DMS153 treated with DMSO at 0.1 percent for 48 hours (cell line): ENCODE measurements at regions not wholly inside any gene's neighbourhood (a gene's known extent, or its start where the extent isn't known, plus 50 kb on each side); places are given as distances from the start of the nearest gene placed in this dataset.

Source experiments
- DNase-seq: peaks from one replicate; lab custom pipeline; 2025; ENCODE audit not compliant: unreplicated experiment; lab: John Stamatoyannopoulos, UW

DNA sequence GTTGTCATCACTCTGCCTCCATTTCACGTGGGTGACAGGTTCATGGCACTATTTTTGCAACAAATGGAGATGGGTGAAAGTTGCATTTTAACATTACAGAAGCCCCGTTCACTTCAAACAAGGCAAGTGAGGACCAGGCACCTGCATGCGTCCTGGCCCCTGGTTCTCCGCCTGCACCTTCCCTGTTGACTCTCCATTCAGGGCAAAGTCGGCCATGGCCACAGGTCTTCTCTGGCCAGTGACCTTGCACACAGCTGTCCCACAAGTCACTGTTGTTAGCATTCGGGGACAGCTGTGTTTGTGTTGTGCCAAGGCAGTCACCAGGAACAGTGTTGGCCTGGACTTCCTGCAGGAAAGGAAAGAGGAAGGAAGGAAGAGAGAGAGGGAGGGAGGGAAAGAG is 554.9 kb downstream of the TCERG1L start:
- no peak for DNase-seq

DNA sequence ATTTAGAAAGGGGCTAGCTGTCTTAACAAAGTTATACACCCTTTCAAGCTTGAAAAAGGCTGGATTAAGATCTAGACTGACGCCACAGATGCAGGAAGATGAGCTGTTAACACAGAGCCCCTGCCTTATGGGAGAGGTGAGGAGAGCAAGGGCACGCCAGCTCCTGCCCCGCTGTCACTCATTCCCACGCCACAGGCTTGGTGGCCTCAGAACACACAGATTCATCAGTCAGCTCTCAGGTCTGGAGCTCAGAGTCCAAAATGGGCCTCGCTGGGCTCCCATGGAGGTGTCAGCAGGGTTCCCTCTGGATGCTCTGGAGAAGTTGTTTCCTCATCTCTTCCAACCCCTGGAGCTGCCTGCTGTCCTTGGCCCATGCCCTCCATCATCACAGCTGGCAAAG is 554.2 kb downstream of the TCERG1L start:
- DNase-seq = no peak

DNA sequence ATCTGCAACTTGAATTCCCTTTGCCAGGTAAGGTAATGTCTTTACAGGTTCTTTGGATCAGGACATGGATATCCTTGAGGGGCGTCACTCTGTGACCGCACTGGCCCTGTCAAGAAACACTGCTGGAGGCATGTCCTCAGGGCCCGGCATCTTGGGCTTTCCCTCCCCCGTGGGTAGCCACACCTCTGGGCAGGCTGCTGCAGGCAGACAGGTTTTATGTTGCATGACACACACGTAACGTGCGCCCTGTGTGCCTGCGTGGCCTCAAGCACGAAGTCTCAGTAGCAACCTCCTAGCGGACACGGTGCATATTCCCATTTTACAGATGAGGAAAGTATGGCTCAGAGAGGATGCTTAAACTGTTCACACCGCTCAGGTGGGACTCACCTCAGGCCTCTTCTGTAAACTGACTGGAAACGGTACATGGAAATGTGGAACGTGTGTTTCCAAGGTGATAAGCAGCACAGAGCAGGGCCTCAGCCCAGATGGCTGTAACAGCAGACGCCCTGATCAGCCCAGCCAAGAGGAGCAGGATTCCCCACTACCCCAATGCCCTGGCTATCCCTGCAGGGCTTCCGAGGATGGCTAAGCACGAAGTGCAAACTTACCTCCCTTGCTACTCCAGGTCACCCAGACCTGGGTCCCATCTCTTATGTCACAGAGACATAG is 553.6 kb downstream of the TCERG1L start:
- no peak for DNase-seq

DNA sequence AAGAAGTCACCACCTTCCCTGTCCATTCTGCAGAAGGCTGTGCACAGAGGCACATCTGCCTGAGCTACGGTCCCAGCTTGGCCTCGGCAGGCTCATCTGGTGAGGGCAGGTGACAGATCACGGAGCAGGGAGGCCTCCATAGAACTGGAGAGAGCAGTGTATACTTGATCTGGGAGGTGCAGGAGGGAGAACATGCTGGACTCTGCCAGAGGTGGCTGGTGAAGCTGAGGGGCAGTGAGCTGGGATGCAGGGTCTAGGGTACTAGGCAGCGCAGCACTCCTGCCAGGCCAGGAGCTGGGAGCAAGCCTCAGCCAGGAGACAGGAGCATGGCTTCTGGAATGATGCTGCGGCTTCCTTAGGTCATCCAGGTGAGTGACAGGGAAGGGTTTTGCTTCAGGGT is 553.0 kb downstream of the TCERG1L start:
- DNase-seq = no peak

DNA sequence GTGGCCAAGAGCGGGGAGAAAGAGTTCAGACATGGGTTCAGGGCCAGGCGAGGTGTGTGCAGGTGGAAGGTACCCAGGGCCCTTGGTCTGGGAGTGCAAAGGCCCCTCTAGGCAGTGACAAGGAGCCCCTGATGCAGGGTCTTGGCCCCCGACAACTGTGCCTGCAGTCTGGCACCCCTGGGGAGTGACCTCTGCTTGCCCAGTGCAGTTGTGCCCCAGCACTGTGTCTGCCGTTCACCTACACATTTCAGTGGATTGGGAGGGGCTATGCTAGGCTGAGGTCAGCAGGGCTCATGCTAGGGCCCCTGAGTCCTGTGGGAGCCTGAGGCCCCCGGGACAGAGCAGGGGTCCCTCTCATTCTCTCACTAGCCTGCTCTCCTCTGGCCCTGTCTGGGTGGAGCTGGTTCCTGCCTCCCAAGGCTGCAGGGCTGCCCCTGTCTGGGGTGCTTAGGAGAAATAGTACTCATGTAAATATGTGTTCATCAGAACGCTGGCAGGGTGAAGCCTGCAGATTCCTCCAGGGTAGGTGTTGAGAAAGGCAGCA is 550.4 kb downstream of the TCERG1L start:
- DNase-seq = no peak

DNA sequence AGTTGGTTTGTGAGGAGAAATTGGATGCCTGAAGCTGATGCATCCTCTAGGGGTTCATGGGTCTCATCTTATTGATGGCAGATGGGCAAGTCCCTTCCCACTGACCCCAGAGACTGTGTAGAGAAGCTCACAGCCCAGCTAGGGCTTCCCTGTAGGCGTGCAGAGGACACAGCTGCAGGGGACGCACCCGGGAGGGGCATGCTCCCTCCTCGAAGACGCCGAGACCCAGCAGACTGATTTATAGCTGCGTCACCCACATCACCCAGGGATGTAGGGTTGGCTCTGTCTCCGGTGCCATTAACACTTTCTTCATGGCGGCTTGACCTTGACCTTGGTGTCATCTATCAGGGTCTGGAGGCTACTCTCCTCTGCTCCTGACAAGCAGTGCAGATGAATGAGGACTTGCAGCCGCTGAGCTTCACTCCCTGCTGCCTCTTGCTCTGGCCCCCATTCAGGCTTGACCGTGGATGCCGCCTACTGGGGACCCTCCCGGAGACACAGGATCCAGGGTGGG is 549.7 kb downstream of the TCERG1L start:
- no peak for DNase-seq

DNA sequence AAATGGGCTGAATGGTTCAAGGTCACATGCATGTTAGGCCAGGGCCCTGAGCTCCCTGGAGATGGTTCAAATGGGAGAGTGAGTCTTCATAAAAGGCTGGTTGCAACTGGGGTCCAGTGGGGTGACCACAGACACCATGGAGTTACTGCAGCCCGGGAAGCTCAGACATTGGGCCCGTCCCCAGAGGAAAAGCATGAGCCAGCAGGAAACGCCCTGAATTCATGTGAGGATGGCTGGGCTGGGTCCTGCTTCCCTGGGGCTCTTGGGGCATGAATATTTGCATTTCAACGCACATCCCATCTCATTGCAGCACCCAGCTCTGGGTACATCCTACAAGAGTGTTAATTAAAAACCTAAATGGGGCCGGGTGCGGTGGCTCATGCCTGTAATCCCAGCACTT is 549.0 kb downstream of the TCERG1L start:
- DNase-seq = no peak

DNA sequence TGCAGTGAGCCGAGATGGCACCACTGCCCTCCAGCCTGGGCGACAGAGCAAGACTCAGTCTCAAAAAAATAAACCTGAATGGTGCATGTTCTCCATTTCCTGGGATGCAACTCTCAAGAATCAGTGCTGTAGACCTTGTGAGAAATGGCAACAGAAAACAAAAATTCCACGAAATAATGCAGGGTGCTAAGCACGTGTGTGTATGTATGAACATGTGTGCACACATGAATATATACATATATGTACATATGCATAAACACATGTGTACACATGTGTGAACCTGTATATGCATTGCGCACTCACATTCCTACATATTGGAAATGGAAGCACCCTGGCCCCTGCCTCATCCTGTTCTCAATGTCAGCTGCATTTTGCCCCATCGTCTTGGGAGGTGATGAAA is 548.5 kb downstream of the TCERG1L start:
- no peak for DNase-seq

DNA sequence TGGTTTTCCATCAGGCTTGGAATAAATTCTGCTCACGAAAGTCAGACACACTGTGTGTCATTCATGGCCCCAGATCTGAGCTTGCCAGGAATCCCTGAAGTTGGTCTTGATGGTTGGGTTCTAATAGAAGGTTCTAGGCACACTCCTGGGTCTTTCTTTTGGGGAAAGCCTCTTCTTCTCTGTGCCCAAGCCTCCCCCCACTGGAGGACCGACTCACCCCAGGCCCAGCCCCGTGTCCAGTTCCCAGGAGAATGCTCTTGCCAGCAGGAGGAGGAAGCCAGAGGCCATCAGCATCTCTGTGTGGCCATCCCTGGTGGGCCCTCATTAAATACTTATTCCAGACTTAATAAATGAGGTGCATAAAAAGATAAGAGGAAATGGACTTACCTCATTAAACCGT is 548.0 kb downstream of the TCERG1L start:
- no peak for DNase-seq

DNA sequence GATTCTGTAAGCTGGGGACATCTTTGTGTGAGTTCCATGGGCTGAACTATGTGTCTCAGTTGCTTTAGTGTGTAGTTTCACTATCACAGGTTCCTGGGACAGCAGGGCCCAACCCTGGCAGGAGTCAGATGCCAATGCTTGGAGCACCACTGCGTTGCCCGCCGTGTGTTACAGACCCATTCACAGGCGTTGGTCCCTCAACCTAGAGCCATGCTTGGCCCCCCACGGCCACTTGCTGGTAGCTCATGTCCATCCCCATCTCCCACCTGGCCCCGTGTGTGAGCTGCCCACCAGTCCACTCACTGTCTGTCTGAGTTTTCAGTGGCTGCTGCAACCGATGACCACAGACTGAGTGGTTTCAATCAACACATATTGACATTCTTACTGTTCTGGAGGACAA is 546.9 kb downstream of the TCERG1L start:
- no peak for DNase-seq

DNA sequence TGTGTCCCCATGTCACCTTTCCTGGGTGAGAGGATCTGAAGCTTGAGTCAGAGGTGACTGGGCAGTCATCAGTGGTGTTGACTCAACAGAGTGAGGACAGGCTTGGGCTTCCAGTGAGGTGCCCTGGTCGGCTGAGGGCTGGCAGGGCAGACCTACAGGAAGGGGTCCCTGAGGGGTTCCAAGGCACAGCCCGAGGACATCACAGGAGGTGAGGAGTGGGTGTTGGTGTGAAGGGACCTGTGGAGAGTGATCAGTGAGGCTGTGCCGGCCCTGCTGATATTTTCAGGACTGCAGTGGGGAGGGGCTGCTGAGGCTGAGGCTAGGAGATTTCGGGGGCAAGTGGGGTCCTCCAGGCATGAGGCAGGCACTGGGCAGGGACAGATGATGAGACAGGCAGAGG is 545.5 kb downstream of the TCERG1L start:
- no peak for DNase-seq

DNA sequence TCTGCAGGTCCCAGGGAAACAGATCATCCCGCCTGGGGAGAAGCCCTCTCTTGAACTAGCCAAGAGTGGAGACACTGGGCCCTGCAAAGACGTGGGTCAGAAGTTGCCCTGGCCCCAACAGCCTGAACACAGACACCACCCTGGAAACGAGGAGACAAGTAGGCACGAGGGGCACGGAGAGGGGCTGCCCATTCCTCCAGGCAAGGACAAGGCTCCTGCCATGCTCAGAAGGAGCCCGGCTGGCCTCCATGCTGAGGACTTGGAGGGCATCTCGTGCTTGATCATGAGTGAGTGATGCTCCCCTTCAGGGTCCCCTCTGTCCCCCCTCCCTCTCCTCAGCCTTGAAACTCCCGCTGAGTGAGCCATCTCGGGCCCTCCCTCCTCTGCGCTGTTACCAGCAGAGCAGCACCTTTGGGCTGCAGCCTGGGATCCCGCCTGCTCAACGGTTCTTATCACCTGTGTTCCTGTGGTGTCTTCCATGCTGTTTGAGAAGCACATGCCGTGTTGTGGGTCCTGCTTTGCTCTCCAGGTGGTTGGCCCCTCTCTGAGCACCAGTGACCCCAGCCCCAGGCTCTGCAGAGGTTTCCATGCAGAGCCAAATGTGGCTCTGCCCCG is 544.3 kb downstream of the TCERG1L start:
- no peak for DNase-seq

DNA sequence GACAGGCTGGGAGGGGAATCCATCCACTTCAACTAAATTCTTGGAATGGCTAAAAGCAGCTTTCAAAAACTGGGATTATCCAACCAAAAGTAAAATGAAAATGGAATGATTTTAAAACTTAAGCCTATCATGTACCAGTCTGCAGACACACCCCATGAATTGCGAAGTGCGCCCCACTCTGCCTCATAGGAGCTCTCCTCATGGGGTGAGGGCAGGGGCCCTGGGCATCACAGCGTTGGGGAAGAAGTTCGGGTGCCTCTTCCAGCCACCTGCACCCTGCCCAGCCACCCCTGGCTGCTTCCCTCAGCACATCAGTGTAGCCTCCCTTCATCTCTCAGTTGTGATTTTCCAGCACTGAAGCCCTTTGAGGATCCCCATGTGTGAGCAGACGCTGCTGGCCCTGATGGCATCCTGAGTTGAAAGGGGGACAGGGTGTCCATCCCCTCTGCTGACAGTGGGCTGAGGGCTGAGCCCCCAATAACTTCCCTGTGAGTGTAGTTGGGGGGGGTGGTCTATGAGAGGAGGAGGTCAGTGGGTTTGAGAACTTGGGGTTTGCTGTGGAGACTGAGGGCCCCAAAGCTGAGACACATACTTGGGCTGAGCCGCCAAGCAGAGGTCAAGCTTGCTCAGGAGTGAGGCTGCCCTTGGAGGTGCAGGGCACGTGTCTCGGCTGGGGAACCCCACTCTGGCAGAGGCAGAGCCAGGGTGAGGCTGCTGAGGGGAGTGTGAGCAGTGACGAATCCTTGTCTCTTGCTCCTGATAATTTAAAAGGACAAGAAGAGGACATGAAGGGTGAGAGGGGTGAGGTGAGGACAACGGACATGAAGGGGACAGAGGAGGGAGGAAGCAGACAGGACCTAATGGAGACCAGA is 542.1 kb downstream of the TCERG1L start:
- no peak for DNase-seq

DNA sequence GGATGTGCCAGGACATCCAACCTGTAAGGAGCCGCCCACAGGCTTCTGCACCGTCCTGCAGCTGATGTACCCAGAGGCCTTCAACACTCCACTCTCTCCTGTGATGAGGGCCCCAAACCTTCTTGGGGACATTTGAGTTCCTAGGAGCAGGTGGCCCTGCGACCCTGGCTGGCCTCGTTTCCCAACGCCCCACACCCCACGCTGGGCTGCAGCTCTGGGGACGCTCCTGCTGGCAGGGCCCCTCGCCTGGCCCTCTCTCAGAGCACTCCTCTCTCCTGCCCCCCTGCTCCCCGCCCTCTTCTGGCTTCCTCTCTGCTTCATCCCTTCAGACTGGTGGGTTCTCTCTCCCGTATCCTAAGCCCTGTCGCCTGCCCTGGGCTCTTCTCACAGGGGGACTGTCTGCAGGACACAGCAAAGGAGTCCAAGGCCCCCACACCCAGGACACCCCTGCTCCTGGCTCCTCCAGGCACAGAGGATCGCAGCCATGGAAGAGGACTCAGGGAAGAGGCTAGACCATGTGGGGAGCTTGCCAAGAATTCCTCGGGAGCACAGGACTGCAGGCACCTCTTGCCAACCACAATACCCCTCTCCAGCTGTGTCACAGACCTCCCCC is 541.4 kb downstream of the TCERG1L start:
- no peak for DNase-seq

DNA sequence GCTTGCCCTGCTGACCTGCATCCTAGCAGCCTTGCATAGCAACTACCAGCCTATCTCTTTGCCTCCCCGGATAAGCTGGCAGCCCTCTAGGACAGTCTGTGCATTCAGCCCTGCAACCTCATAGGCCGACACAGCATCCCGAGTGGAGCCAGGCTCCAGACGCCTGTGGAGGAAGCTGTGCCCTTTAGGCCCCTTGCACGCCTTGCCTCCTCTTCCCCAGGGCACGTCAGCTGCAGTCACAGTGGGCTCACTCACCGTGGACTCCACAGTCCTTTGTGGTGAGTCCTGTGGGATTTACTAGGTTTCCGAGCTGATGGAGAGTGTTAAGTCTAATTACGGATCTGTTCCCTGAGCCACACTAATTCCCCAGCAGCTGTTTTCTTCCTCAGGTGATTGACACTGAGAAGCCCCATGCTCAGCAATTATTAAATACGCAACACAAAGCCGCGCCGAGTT is 540.0 kb downstream of the TCERG1L start:
- DNase-seq = no peak

DNA sequence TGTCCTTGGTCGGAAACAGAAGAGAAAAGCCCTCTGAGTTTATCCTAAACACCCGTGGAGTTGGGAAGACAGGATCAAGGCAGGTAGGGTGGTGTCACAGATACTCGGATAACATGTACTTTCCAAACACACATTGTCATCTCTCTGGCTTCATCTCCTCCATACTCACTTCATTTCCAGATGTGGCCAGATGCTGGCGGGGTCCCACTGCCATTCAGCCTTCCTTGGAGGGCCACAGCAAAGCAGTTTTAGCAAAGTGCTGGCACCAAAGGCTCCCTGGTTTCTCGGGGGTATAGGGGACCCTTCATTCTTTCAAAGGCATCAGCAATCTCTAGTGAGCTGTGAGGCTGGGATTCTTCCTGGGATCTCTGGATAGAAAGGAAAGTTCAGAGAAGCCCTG is 539.5 kb downstream of the TCERG1L start:
- no peak for DNase-seq

DNA sequence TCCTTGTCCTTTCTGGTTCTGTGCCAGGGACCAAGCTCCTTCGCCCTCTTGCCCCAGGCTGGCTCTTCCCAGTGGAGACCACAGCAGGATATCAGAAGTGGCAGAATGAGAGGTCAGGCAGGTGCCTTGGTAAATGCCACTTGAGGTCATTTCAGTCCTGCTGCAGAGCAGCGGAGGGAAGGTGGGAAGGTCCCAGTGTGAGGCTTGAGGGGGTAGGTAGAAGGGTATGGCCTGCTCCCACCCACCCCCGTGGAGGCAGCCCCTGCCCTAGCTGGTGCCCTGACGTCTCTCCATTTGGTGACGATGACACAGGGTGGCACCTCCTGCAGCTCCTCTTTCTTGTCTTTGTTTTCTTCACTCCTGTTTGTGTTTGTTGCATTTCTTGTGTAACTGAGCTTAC is 538.8 kb downstream of the TCERG1L start:
- no peak for DNase-seq

DNA sequence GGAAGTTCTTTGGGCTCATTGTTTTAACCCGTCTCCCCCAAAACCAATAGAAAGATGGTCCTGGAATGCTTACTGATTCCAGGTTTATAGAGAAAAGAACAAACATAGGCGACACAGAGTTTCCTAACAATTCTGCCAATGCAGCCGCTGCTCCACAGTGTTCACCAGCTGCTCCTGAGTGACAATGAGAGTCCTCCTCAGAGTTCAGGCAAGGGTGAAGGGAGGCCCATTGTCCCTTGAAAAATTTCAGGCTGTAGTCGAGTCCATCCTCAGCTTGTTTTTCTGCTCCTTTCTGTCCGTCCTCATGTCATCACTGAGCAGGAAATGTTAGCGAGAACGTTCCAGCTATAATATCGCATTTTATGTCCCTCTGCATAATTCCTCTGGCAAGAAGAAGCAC is 537.6 kb downstream of the TCERG1L start:
- no peak for DNase-seq

DNA sequence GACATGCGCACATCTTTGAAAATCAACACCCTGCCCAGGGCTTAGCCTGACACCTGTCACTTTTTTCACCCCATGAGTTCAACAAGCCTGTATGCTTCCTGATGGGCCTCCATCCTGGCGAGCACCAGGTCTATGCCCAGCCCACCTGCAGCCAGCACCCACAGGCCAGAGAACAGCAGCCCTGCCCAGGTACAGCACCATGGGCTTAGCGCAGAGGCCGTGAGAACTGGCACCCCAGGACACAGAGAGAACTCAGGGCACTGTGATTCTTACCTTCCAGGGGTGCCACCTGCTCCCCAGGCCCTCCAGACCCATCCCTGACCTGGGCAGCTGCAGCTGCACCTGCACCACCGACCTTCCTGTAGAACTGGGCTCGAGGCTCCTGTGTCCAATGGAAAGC is 536.6 kb downstream of the TCERG1L start:
- no peak for DNase-seq

DNA sequence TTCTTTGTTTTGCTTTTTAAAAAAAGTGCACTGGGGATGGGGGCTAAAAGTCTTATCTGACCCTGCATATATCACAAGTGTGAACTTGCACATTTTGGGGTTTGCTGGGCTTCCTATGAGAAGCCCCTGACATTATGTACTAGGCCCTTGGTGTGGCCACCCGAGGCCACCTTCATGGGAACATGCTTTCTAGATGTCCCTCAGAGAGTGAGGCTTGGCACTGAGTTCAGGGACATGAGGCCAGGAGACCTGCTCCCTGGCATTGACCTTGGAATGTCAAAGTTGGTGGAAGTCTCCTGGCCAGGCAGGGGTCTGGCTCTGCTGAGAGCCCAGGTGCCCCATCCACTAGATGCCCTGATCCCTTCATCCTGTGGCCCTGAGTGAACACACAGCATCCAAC is 536.2 kb downstream of the TCERG1L start:
- DNase-seq = no peak

DNA sequence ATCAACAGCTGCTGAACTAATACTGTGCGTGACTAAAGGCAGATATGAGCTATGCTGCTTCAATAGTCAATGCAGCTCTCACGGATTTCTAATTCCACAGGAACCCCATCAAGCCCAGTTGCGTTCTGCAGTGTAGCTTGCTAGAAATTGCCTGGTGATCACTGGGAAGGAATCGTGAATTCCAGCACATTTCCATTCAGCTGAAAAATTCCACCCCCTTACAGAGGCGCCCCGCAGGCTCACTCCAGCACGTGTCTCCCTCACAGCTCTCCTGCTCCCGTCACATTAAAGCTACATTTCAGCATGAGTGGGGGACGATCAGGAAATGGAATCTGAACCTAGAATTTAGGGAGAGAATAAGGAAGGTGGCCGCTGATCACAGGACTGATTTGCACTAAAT is 534.8 kb downstream of the TCERG1L start:
- DNase-seq = no peak
